GM12874 (cell line): ENCODE measurements at regions not wholly inside any gene's neighbourhood (a gene's known extent, or its start where the extent isn't known, plus 50 kb on each side); places are given as distances from the start of the nearest gene placed in this dataset.

ENCODE experiments used
- CTCF ChIP-seq: IDR thresholded peaks from 2 replicates; pipeline ENCODE4 v1.5.1; 2011; ENCODE audit warnings: low read depth, mild to moderate bottlenecking, control low read depth, low read length, moderate library complexity; ENCODE audit not compliant: insufficient read depth

- no peak for TF ChIP-seq CTCF
Measured at GRCh38 chr13:65166675-65167074, 2063.5 kb downstream of the PCDH9 start.

GRCh38 chr13:65159803-65160202 lies 2070.3 kb downstream of the PCDH9 start:
- no peak for TF ChIP-seq CTCF

- TF ChIP-seq CTCF: no peak
Measured at GRCh38 chr13:65155861-65156260, 2074.3 kb downstream of the PCDH9 start.

GRCh38 chr13:65154661-65155447 lies 2075.3 kb downstream of the PCDH9 start:
- TF ChIP-seq CTCF: no peak

- no peak for TF ChIP-seq CTCF
Measured at GRCh38 chr13:65149687-65150086, 2080.4 kb downstream of the PCDH9 start.

GRCh38 chr13:65143920-65144319 lies 2086.2 kb downstream of the PCDH9 start:
- no peak for TF ChIP-seq CTCF

- no peak for TF ChIP-seq CTCF
Measured at GRCh38 chr13:65133094-65133493, 2097.0 kb downstream of the PCDH9 start.
